Natural killer cell (primary cell): ENCODE measurements at regions not wholly inside any gene's neighbourhood (a gene's known extent, or its start where the extent isn't known, plus 50 kb on each side); places are given as distances from the start of the nearest gene placed in this dataset.

Experiments
- ATAC-seq, 3 donors: fragments of 150-1000 bp in 2 of 3; fragments of 200-7000 bp in 1 of 3; cut with Tn5 transposase; 1 replicate in 1 of 3; 2 replicates in 2 of 3; pipeline ENCODE4 v1.10.0; 2021; ENCODE audit warnings: mild to moderate bottlenecking in 2 of 3, moderate library complexity in 2 of 3
- DNase-seq, 2 donors: peaks; one replicate each; pipeline versions ENCODE4 v3.0.0 to v3.0.0-alpha.2; 2013 to 2021; ENCODE audit warnings: mixed read lengths in 1 of 2
- H3K27ac ChIP-seq: one replicate; pipeline ENCODE4 v1.5.1; 2013; ENCODE audit warnings: mild to moderate bottlenecking, low read length
- H3K27me3 ChIP-seq: one replicate; pipeline ENCODE4 v1.6.1; 2013; ENCODE audit warnings: low read length; ENCODE audit not compliant: control insufficient read depth, insufficient read depth
- H3K36me3 ChIP-seq: one replicate; pipeline ENCODE4 v1.6.1; 2013; ENCODE audit warnings: low read length; ENCODE audit not compliant: control insufficient read depth, insufficient read depth
- H3K4me1 ChIP-seq: one replicate; pipeline ENCODE4 v1.6.1; 2013; ENCODE audit warnings: low read length; ENCODE audit not compliant: control insufficient read depth, insufficient read depth
- H3K4me3 ChIP-seq: one replicate; pipeline ENCODE4 v1.5.1; 2013; ENCODE audit warnings: low read length
- H3K9me3 ChIP-seq: one replicate; pipeline ENCODE4 v1.6.1; 2013; ENCODE audit warnings: low read length; ENCODE audit not compliant: control insufficient read depth, insufficient read depth
- H3K27ac Mint-ChIP-seq, 2 donors: one replicate each; pipeline ENCODE4 v1.8.0; 2022; ENCODE audit warnings: mild to moderate bottlenecking in 2 of 2, mixed read lengths in 2 of 2, moderate library complexity in 1 of 2
- H3K27me3 Mint-ChIP-seq, 2 donors: one replicate each; pipeline ENCODE4 v1.8.0; 2022; ENCODE audit warnings: low read depth in 2 of 2, mixed read lengths in 2 of 2
- H3K36me3 Mint-ChIP-seq: one replicate; pipeline ENCODE4 v1.8.0; 2022; ENCODE audit warnings: mixed read lengths
- H3K4me1 Mint-ChIP-seq, 2 donors: one replicate each; pipeline ENCODE4 v1.8.0; 2022; ENCODE audit warnings: mixed read lengths in 2 of 2
- H3K4me3 Mint-ChIP-seq: one replicate; pipeline ENCODE4 v1.8.0; 2022; ENCODE audit warnings: mild to moderate bottlenecking, moderate library complexity, mixed read lengths
- H3K9me3 Mint-ChIP-seq, 2 donors: one replicate each; pipeline ENCODE4 v1.8.0; 2022; ENCODE audit warnings: mixed read lengths in 2 of 2
- WGBS: methylation state at CpG from one replicate; pipeline ENCODE4 v1.1.7; 2013; ENCODE audit warnings: missing lambda C conversion rate; ENCODE audit not compliant: insufficient coverage; 5-methylcytosine and 5-hydroxymethylcytosine counted together
- intact Hi-C: fragments of 100-400 bp; cut with micrococcal nuclease; formaldehyde crosslinking; loops from one replicate; pipeline ENCODE4 v1.14.2; 2022
- TF ChIP-seq, protein P1 (sequence below): fragments of 200-600 bp; IDR thresholded peaks from one replicate; pipeline ENCODE4 v1.8.0; 2022; ENCODE audit warnings: antibody characterized with exemption

DNA sequence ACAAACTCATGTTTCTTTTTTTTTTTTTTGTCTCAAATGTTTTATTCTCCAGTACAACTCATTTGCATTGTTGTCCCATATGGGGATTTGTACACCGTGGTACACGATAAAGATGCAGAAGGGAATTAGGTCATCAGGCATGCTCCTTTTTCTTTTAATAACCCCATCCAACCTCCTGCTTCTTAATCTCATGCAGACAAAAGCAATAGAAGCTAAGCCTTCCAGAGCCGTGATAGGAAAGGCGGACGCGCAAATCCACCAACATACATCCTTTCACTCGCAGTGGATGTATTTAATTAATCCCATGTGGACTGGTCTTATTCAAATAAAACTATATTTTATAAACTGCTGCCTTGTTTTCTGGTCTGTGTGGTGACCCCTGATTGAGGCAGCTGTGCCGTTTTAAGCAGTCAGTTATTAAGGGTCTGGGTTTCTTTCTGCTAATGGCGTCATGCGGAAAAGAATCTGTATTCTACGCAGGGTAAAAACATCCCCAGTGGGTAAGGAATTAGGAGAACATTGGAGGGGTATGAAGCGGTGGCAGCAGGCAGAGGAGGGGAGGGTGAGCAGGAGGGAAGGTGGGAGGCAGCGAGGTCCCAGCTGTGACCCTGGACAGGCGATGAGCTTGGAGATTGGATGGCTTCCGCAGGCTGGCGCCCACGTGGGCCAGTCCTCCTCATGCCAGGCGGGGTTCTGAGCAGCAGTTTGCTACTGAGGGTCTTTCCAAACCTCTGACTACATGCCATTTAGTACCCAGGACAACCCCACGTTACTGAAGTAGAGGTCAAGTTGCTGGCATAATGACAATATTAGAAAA is 172.8 kb downstream of the LINC00237 start:
- no peak overlapping the region for H3K27ac ChIP-seq
- intact Hi-C loops, result no loop called here
- DNase-seq, result no peak

GRCh38 chr20:20932156-20932555 is 174.0 kb downstream of the LINC00237 start:
- Mint-ChIP-seq H3K27ac (no peak overlapping the region), H3K9me3 (no peaks in the 10 kb centered on the region), H3K4me1 (no peaks in the 10 kb centered on the region), H3K36me3 (no peaks in the 10 kb centered on the region), H3K4me3 (no peak overlapping the region), H3K27me3 (peaks cover 0 to 2% of the 10 kb centered on the region in 2 donors)
- TF ChIP-seq, protein P1, sequence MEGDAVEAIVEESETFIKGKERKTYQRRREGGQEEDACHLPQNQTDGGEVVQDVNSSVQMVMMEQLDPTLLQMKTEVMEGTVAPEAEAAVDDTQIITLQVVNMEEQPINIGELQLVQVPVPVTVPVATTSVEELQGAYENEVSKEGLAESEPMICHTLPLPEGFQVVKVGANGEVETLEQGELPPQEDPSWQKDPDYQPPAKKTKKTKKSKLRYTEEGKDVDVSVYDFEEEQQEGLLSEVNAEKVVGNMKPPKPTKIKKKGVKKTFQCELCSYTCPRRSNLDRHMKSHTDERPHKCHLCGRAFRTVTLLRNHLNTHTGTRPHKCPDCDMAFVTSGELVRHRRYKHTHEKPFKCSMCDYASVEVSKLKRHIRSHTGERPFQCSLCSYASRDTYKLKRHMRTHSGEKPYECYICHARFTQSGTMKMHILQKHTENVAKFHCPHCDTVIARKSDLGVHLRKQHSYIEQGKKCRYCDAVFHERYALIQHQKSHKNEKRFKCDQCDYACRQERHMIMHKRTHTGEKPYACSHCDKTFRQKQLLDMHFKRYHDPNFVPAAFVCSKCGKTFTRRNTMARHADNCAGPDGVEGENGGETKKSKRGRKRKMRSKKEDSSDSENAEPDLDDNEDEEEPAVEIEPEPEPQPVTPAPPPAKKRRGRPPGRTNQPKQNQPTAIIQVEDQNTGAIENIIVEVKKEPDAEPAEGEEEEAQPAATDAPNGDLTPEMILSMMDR, result no peak
- no peaks in the 10 kb centered on the region for H3K36me3 ChIP-seq
- DNase-seq, result no peak
- intact Hi-C loops, result no loop called here
- no peaks in the 10 kb centered on the region for H3K9me3 ChIP-seq
- H3K4me1 ChIP-seq, result no peaks in the 10 kb centered on the region
- WGBS, result 88% methylated on average over 5 of the region's 5 CpGs
- H3K27me3 ChIP-seq, result no peaks in the 10 kb centered on the region
- H3K4me3 ChIP-seq, result no peak overlapping the region
- ATAC-seq, result no peak
- H3K27ac ChIP-seq, result no peak overlapping the region

More for the DNA sequence above, 172.8 kb downstream of the LINC00237 start:
- Histone ChIP-seq H3K9me3 (no peaks in the 10 kb centered on the region), H3K36me3 (no peaks in the 10 kb centered on the region), H3K4me3 (no peak overlapping the region), H3K4me1 (no peaks in the 10 kb centered on the region), H3K27me3 (no peaks in the 10 kb centered on the region)
- TF ChIP-seq, protein P1, result no peak
- no peak overlapping the region for H3K27ac Mint-ChIP-seq
- no peaks in the 10 kb centered on the region for H3K4me1 Mint-ChIP-seq
- H3K27me3 Mint-ChIP-seq, result peaks cover 0 to 2% of the 10 kb centered on the region in 2 donors
- H3K4me3 Mint-ChIP-seq, result no peak overlapping the region
- H3K36me3 Mint-ChIP-seq, result no peaks in the 10 kb centered on the region
- ATAC-seq, result no peak
- no peaks in the 10 kb centered on the region for H3K9me3 Mint-ChIP-seq
- WGBS, result 88% methylated on average over 19 of the region's 19 CpGs

- H3K27me3 ChIP-seq, result no peaks in the 10 kb centered on the region
- H3K4me3 ChIP-seq, result no peak overlapping the region
- Mint-ChIP-seq H3K9me3 (no peaks in the 10 kb centered on the region), H3K27me3 (peaks cover 0 to 2% of the 10 kb centered on the region in 2 donors), H3K4me1 (no peaks in the 10 kb centered on the region), H3K36me3 (no peaks in the 10 kb centered on the region), H3K27ac (no peak overlapping the region), H3K4me3 (no peak overlapping the region)
- DNase-seq (no peak), ATAC-seq (no peak)
- H3K9me3 ChIP-seq, result no peaks in the 10 kb centered on the region
- H3K27ac ChIP-seq, result no peak overlapping the region
- H3K4me1 ChIP-seq, result no peaks in the 10 kb centered on the region
- TF ChIP-seq, protein P1, result no peak
- 87% methylated on average over 3 of the region's 3 CpGs for WGBS
- intact Hi-C loops, result no loop called here
- no peaks in the 10 kb centered on the region for H3K36me3 ChIP-seq
These were observed 174.5 kb downstream of the LINC00237 start for GRCh38 chr20:20931632-20932031.

- intact Hi-C loops, result no loop called here
- H3K9me3 Mint-ChIP-seq, result no peaks in the 10 kb centered on the region
- WGBS, result 61% methylated on average over 3 of the region's 3 CpGs
- DNase-seq, result no peak
- no peak overlapping the region for H3K27ac Mint-ChIP-seq
- ATAC-seq, result no peak
- no peak overlapping the region for H3K4me3 Mint-ChIP-seq
- Histone ChIP-seq H3K4me3 (no peak overlapping the region), H3K27me3 (no peaks in the 10 kb centered on the region), H3K4me1 (no peaks in the 10 kb centered on the region), H3K27ac (no peak overlapping the region), H3K9me3 (no peaks in the 10 kb centered on the region), H3K36me3 (no peaks in the 10 kb centered on the region)
- no peaks in the 10 kb centered on the region for H3K36me3 Mint-ChIP-seq
- H3K4me1 Mint-ChIP-seq, result no peaks in the 10 kb centered on the region
- peaks cover 0 to 2% of the 10 kb centered on the region in 2 donors for H3K27me3 Mint-ChIP-seq
- TF ChIP-seq, protein P1, result no peak
These were observed 175.1 kb downstream of the LINC00237 start for GRCh38 chr20:20931024-20931423.
